NCI-H774 (cell line): ENCODE measurements at regions not wholly inside any gene's neighbourhood (a gene's known extent, or its start where the extent isn't known, plus 50 kb on each side); places are given as distances from the start of the nearest gene placed in this dataset.
"Not testable (repeated sequence)": the region's sequence is repeated elsewhere in the genome, so short reads cannot be mapped to it uniquely, and the experiment has no call there.

Source experiments
- DNase-seq: peaks from one replicate; lab custom pipeline; 2025; lab: John Stamatoyannopoulos, UW

DNA sequence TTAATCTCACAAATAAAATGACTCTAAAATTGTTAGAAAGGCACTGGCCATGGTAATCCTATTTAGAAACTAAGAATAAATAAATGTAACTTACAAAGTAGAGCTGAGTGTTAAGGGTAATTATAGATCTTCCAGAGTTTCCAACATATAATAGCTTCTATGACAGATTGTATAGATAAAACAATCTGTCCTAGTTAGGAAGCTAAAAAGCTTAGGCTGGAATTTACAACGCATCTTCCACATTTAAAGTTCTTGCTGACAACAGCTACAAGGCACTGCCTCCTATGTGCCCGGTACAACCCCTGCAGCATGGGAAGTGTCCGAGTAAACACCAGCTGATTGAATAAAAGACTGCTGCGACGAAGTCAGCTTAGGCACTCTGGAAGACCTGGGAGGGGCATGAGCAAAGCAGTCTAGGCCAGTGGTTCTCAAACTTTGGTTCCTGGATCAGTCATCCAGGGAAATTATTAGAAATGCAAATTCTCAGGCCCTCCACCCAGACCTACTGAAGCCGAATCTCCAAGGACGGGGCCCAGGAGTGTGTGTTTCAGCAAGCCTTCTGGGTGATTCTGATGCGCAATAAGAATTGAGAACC, 635.6 kb upstream of the TBX3 start:
- no peak for DNase-seq

DNA sequence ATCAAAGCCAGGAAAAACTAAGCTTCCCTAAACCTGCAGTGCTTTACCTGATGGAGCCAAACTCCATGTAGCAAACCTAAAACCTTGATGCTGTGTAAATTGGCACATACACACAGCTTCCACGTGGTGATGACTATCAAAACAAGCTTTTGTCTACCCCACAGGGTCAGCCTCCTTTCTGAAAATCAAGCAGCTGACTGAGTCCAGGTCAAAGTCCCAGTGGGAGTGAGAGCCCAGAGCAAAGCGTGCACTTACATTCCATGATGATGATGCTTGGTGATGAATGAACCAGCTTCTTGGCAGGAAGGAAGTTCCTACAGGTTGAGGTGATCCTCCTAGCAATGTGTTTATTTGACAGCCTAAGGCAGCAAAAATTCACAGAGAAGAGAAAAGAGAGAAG, 630.0 kb upstream of the TBX3 start:
- no peak for DNase-seq

DNA sequence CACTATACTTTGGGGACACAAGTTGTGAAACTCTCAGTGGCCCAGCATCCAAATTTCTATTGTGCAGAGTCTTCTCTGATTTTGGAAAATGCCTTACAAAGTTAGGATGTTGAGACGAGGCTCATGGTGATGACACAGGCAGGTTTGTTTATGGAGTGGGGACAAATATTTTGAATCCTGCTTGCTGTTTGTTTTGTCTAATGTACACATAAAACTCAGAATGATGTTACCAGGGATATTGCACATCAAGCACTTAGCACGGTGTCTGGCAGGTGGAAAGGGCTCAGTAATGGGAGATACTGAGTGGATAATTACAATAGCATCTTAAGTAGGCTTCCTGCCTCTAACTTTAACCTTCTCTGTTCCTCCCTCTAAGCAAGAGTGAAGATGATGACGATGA, 628.9 kb upstream of the TBX3 start:
- DNase-seq: peak; percentile 11

DNA sequence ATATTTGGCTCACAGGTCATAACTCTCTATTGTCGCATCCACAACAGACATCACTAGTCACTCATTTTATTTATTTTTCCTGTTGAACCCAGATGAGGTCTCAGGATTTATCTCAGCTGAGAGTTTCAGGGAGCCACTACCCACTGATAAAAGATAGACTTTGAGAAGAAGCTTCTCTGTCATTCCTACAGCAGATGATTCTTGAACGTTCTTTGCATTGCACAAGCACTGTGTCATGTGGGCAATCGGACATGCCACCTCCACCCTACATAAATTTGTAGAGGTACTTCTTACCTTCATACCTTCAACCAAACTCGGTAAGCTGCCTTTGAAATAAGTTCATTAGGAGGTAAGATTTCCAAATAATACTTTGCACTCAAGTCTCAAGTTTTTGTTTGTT, 627.9 kb upstream of the TBX3 start:
- DNase-seq: no peak

DNA sequence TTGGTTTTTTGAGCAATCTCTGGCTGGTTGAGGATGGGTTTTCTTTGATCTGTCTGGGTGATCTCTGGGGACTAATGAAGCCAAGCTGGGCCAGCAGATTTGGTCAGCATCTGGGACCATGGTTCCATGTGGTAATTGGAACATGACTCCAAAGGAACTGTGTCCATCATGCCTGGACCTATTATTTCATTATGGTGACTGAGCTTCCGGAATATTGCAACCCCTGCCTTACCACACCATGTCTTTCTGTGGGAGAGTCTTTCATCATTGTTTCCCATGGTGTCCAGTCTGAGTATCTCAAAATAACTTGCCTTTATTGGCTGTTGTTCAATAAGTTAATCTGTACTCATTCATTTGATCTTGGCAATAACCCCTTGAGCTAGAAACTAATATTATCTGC, 624.9 kb upstream of the TBX3 start:
- no peak for DNase-seq

DNA sequence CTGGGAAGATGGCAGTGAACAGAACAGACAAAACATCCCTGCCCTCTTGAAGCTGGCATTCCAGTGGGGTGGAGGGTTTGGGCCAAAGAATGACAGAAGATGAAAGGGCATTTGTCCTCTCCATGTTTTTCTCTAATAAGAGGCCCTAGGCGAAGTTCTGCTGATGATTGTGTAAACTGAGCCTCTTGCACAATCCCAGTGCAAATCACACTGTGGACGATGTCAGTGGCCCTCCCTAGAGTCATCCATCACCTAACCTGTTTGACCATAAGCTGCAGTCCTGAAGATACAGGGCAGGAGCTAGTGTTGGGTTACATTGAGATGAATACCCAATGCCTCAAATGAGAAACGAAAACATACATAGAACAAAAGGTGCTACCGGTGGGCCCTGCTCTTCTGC, 622.4 kb upstream of the TBX3 start:
- no peak for DNase-seq

DNA sequence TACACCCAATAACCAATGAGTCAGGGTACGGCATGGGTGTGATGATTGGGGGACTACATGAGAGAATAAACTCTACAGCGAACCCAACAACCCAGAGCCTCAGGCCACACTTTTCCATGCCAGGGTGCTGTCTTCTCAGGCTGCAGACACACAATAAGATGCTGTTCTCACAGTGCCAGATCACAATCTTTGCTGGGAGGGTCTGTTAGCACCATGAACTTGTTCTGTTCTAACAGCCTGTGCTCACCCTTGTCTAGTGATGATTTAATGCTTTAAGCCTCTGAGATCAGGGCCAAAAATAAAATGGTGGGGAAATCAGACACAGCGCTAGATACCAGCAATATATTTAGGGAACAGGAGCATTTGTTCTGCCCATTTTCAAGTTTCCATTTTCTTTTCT, 621.9 kb upstream of the TBX3 start:
- DNase-seq: no peak

DNA sequence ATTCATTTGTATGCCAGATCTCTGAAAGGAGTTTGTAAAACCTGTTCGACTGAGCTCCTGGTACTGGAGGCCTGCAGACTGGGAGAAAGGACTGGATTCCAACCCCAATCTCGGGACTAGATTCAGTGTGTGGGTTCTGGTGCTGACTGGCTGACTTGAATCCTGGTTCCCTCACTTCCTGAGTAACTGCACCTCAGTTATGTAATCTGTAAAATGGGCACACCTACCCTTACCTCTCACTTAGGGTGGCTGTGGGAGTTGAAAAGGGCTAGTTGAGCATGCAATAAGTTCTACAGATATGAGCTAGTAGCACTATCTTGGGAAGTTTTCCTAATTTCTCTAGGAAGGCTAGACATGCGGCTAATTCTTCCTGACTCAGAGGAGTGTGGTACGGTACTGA, 621.3 kb upstream of the TBX3 start:
- DNase-seq: no peak

DNA sequence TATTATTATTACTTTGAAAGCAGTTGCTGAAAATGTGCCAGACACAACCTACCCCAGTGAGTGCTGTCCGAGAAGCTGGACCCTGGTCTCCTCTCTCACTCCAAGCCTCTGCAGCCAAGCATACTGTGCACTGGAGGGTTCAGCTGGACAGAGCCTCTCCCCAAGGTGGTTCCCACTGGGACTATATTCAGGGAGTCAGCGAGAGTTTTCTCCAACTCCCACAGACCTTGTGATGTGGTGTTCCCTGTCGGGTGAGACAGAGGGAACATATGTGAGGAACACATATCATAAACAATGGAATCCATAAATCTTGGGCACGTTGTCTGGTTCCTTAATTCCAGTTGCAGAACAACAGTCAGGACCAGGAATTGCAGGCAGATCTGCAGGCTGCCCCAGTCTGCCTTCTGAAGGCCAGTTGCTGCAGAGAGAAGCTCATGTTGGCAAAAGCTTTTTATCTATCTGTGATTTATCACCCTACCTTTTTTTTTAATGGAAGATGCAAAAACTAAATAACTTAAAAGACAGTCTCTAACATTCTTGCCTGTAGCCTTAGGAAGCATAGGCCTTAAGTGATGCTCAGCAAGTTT, 619.8 kb upstream of the TBX3 start:
- DNase-seq: no peak

DNA sequence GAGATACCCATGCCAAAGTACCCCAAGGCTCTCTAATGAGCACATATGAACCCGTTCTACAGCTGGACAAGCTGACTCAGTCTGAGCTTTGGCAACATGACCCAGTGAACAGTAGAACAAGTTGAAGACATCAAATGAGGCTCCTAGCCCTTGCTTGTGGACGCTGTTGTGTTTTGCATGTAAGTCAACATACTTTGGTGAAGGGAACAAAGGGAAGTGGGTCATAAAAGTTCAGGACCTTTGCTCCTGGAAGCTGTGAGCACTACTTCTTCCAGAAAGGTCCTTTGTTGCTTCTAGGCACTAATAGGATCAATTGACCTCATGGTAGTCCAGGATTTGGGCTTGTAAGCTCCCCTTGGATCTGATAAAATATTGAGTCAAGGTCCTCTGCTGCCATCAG, 613.5 kb upstream of the TBX3 start:
- no peak for DNase-seq

DNA sequence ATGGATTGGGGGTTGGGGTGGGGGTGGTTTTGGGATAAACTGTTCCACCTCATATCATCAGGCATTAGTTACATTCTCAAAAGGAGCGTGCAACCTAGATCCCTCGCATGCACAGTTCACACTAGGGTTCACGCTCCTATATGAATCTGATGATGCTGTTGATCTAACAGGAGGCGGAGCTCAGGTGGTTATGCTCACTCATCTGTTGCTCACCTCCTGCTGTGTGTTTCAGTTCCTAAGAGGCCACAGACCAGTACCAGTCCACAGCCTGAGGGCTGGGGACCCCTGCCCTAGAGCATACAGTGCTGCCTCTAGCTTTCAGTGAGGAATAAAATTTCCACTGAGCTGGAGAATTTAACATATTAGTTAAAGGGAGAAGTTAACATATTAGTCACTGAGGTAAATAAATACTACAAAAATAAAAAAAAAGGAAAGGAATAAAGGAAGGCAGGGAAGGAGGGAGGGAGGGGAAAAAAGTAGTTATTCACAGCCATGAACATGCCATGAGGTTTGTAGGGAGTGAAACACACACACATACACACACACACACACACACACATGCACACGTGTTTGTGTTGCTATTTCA, 612.7 kb upstream of the TBX3 start:
- no peak for DNase-seq

DNA sequence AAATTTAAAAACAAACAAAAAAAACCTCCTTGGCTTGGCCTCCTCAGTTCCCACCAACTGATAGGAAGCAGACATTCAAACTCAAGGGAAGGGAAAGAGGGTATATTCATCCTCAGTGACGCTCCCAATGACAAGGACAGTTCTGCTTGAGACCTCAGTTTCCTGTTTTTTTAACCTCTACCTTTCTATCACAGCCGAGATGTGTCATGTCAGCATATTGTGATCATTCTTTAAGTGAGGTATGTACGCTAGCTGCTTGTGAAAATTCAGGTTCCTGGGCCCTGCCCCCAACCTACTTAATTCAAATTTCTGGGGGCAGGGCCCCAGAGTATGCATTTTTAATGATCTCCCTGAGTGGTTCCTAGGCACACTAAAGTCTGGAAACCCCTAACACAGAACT, 611.9 kb upstream of the TBX3 start:
- DNase-seq: no peak

DNA sequence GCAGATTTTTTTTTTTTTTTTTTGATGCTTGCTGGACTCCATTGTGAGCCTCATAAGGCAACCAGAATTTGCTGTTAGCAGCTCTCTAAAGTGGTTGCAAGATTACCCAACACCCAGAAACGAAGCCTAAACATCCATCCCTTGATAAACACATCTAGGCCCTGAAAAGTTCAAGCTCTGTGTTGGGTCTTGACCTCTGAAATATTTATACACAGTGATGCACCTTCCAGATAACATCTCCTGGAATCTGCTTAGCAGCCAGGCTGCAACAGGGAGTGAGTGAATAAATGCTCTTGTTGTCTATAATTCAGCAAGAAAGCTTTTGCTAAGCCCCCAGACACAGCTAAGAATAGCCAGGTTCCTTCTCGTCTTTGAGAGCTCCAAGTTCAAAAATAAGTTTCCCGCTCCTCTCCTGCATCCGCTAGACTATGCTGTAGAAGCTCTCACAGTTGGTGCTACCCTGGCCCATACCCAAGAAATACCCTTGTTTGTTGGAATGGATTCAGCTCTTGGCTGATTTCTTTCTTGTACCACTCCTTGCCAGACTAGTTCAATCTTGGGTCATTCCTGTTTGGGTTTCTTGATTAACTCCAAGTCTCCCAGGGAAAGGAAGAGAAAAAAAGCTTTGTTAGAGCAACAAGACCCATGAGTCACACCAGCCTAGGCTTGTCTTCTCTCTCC, 610.6 kb upstream of the TBX3 start:
- DNase-seq: no peak

DNA sequence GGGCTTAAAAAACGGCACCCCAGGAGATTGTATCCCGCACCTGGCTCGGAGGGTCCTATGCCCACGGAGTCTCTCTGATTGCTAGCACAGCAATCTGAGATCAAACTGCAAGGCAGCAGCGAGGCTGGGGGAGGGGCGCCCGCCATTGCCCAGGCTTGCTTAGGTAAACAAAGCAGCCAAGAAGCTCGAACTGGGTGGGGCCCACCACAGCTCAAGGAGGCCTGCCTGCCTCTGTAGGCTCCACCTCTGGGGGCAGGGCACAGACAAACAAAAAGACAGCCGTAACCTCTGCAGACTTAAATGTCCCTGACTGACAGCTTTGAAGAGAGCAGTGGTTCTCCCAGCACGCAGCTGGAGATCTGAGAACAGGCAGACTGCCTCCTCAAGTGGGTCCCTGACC, 601.5 kb upstream of the TBX3 start:
- DNase-seq: not testable (repeated sequence)

DNA sequence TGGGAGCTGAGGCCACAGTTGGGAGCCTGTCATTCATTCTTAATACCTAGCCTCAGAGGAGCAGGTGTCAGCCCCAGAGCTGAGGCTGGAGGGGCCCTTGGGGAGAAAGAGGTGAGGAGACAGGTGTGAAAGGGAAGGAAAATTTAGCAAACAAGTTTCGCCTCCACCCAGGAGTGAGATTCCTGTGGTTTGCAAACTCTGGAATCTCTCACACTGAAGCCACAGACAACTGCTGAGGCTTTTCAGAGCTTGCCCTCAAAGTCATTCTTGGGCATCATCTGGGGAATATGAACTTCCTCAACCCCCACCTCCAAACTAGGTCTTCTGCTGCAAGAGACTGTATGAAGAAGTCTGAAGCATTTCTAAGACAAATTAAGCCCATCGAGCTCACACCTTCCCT, 589.5 kb upstream of the TBX3 start:
- no peak for DNase-seq

DNA sequence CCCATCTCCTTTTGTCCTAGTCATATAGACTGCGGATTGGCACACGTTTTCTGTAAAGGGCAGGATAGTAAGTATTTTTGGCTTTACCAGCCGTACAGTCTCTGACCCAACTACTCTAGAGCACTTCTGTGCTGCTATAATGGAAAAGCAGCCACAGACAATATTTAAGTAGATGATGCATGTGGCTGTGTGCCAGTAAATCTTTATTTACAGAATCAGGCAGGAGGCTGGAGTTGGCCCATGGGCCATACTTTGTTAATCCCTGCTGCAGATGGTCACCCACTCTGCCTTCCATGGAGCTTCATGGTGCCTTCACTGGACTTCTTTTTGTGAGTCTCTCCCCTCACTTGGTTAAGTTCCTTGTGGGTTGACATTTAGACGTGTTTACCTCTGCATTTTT, 584.5 kb upstream of the TBX3 start:
- no peak for DNase-seq

DNA sequence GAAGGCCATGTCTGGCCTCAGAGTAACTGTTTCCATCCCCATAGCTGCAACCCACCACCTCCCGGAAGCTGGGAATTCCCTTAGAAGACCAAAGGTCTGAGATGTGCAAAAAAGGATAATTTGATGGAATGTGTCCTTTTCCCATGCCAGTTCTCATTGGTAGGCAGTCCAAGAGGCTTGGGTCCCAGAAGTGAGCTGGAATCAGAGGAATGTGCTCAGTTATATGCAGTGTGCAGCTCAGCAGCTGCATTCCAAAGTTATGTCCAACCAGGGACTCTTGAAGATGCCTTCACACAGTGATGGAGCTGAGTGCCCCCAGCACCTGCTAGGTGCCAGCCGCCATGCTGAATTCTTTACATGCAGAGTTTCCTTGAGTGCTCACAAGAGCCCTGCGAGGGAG, 583.9 kb upstream of the TBX3 start:
- no peak for DNase-seq

DNA sequence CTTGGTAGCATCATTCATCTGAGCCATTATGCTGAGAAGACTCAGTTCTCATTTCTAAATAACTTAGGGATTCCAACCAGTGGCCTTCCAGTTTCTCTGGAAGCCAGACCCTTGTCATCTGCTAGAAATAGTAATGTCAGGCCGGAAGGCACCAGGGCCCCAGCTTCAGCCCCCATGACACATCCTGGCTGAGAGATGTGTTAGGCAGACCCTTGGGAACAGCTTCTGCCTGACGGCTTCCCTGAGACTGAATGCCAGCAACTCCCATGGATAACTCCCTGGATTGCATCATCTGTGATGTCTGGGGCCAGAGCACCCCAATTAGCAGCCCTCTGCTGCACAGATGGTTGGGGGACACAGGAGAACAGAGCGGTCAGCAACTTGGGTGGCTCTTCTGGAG, 583.5 kb upstream of the TBX3 start:
- no peak for DNase-seq

DNA sequence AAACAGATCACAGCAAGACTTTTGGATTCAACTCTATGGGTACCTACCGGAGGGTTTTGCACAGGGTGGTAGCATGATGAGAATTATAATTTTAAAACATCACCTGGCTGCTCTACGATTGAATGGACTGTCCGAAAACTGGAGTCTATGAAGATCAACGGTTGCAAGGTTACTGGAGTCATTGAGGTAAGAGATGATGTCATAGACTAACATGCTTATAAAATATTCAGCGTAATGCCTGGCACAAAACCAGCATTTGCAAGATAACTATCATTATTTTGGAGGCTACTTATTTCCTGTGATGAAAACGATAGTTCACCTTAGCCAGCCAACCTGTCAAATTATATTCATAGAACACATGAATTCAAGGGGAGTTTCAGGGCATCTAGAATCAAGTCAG, 580.6 kb upstream of the TBX3 start:
- no peak for DNase-seq

DNA sequence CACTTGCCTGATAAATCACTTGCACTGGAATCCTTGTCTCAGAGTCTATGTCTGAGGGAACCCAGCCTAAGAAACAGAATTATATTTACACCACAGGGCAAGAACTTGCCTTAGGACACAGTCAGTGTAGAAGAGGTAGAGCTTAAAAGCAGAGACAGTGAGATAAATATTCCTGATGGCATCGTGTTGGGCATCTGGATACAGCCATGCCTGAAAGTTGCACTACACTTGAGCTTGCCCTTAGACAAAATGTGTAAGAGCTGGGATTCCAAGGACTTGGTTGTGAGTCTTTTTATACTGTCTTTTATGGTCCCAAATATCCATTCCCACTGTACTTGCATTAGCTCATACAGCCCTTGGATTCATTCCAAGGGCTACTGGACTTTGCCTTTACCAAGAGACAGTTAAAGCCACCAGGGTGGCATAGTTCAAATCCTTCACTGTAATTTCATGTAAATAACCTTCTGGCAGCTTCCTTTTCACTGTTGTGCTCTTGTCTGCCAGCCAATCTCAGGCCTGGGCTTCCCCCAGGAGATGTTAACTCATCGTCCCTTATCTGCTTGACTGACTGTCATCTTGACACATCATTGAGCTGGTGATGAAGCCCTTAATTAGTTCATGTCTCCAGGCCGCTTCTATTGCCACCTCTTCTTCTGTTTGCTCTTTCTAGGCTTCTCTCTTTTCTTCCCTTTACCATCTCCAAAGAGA, 577.9 kb upstream of the TBX3 start:
- no peak for DNase-seq

DNA sequence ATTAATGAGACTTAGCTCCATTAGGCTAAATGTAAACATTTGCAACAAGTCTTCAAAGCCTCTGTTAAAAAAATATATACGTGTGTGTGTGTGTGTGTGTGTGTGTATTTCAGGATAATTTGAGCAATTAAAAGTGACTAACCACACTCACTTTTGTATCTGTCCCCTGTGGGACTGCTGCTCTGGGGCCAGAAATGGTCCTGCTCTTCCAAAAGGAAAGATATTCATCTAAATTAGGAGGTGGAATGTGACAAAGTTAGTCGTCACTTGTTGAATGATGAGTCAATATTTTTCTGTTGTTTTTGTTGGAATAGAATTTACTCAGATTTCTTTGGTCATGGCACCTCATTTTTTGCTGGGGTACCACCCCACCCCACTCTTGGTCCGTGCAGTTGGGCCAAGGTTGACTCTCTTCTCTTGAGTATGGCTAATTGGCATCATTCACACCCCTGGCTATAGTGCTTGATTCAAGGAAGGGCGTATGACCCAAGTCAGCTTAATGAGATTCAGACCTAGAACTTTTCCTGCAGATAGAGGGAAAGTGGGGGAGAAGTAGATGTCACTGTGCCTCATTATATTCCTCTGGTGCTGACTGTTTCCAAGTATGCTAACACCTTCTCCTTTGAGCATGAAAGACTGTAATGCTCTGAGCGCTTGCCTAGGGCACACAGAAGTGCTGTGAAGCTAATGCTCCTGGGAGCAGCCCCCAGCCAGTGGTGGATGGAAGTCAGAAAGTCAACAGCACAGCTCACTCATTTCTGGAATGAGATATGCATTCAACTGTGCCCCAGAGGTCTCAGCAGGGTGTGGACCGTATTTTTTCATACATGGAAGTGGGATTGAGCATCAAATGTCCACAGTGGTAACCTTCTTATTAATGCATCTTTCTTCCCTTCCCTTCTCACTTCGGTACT, 577.0 kb upstream of the TBX3 start:
- DNase-seq: no peak
